GM19467 (cell line): ENCODE measurements at regions not wholly inside any gene's neighbourhood (a gene's known extent, or its start where the extent isn't known, plus 50 kb on each side); places are given as distances from the start of the nearest gene placed in this dataset.
"Not testable (repeated sequence)": the region's sequence is repeated elsewhere in the genome, so short reads cannot be mapped to it uniquely, and the experiment has no call there.

ENCODE experiments used
- ATAC-seq: cut with Tn5 transposase; IDR thresholded peaks from one replicate; pipeline ENCODE4 v1.9.1; 2021; ENCODE audit warnings: mild to moderate bottlenecking, moderate library complexity; ENCODE audit not compliant: unreplicated experiment

GRCh38 chr6:66128656-66129055 is 421.6 kb upstream of the EYS start:
- no peak for ATAC-seq

GRCh38 chr6:66128243-66128642 is 421.2 kb upstream of the EYS start:
- ATAC-seq = no peak

GRCh38 chr6:66127061-66127460 is 420.0 kb upstream of the EYS start:
- ATAC-seq = no peak

GRCh38 chr6:66126358-66126757 is 419.3 kb upstream of the EYS start:
- ATAC-seq = no peak

GRCh38 chr6:66103954-66104353 is 396.9 kb upstream of the EYS start:
- ATAC-seq = no peak

GRCh38 chr6:66103354-66103753 is 396.3 kb upstream of the EYS start:
- no peak for ATAC-seq

GRCh38 chr6:66096679-66097078 is 389.7 kb upstream of the EYS start:
- ATAC-seq = no peak

GRCh38 chr6:66094615-66095014 is 387.6 kb upstream of the EYS start:
- no peak for ATAC-seq

GRCh38 chr6:66092306-66092705 is 385.3 kb upstream of the EYS start:
- ATAC-seq = not testable (repeated sequence)

GRCh38 chr6:66086532-66086931 is 379.5 kb upstream of the EYS start:
- ATAC-seq = no peak

GRCh38 chr6:66082914-66083313 is 375.9 kb upstream of the EYS start:
- no peak for ATAC-seq

- no peak for ATAC-seq
Measured at GRCh38 chr6:66068907-66069306, 361.9 kb upstream of the EYS start.

GRCh38 chr6:66068033-66068432 is 361.0 kb upstream of the EYS start:
- no peak for ATAC-seq

GRCh38 chr6:66065313-66065712 is 358.3 kb upstream of the EYS start:
- no peak for ATAC-seq

GRCh38 chr6:66057034-66057433 is 350.0 kb upstream of the EYS start:
- no peak for ATAC-seq

- no peak for ATAC-seq
Measured at GRCh38 chr6:66054967-66055366, 347.9 kb upstream of the EYS start.

GRCh38 chr6:66051812-66052211 is 344.8 kb upstream of the EYS start:
- ATAC-seq = no peak

GRCh38 chr6:66048684-66049474 is 341.9 kb upstream of the EYS start:
- ATAC-seq = no peak

GRCh38 chr6:66032626-66033025 is 325.6 kb upstream of the EYS start:
- ATAC-seq = no peak

GRCh38 chr6:66029391-66029790 is 322.4 kb upstream of the EYS start:
- ATAC-seq = no peak

GRCh38 chr6:65999288-65999791 is 292.3 kb upstream of the EYS start:
- ATAC-seq = no peak

GRCh38 chr6:65998544-65998943 is 291.5 kb upstream of the EYS start:
- ATAC-seq = no peak

GRCh38 chr6:65997539-65997938 is 290.5 kb upstream of the EYS start:
- no peak for ATAC-seq
